ENCODE measurements at regions not wholly inside any gene's neighbourhood (a gene's known extent, or its start where the extent isn't known, plus 50 kb on each side); places are given as distances from the start of the nearest gene placed in this dataset.
A peak's percentile ranks its signal among the peaks of the same experiment; 100 is the strongest.

GRCh38 chr13:99123101-99124045 is 77.3 kb upstream of the UBAC2 start:
- WGBS (ENCODE audit: insufficient coverage), result 85% methylated on average over 11 of the region's 14 CpGs
- DNase-seq, result no peak
- no peak overlapping the region for H3K4me3 ChIP-seq (ENCODE audit: low read length)
- no peaks in the 10 kb centered on the region for H3K9me3 ChIP-seq (replicated peaks; ENCODE audit: control insufficient read depth, low read depth, low read length)
- H3K27ac ChIP-seq (ENCODE audit: low read length), result no peak overlapping the region
- H3K36me3 ChIP-seq (ENCODE audit: control insufficient read depth, insufficient read depth, low read length), result no peaks in the 10 kb centered on the region
- peaks cover 2% of the 10 kb centered on the region for H3K4me1 ChIP-seq (ENCODE audit: control insufficient read depth, insufficient read depth, low read length)
- peaks cover 11% of the 10 kb centered on the region for H3K27me3 ChIP-seq (ENCODE audit: control insufficient read depth, insufficient read depth, low read length)

GRCh38 chr13:99124046-99124400 is 76.6 kb upstream of the UBAC2 start:
- Histone ChIP-seq H3K4me3 (ENCODE audit: low read length) (no peak overlapping the region), H3K9me3 (replicated peaks; ENCODE audit: control insufficient read depth, low read depth, low read length) (no peaks in the 10 kb centered on the region), H3K36me3 (ENCODE audit: control insufficient read depth, insufficient read depth, low read length) (no peaks in the 10 kb centered on the region), H3K4me1 (ENCODE audit: control insufficient read depth, insufficient read depth, low read length) (peaks cover 2% of the 10 kb centered on the region), H3K27me3 (ENCODE audit: control insufficient read depth, insufficient read depth, low read length) (peaks cover 14% of the 10 kb centered on the region), H3K27ac (ENCODE audit: low read length) (no peak overlapping the region)
- WGBS (ENCODE audit: insufficient coverage), result no CpG with 5 or more reads among the region's 1 CpG
- no peak for DNase-seq

DNA sequence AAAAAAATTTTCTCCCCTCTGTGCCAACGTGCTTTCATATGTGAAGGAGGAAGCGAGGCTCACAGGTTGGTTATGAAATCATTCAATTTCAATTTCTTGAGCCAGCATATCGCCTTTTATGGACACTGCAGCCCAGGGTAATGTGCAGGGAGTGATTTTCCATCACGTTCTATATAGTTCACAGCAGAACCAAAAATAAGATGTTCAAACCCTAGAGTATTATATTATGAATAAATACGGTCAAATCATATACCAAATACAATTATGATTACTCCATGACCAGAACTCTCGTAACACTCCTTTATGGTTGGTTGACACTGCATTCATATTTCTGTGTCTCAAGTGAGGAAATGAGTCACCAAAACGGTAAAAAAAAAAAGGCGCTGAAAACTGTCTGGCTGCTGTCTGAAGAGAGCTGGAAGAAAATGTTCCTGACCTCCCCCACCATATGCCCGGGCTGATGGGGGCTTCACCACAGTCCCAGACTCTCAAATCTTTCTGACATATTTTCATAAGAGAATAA is 75.8 kb upstream of the UBAC2 start:
- peaks cover 14% of the 10 kb centered on the region for H3K27me3 ChIP-seq (ENCODE audit: control insufficient read depth, insufficient read depth, low read length)
- peak; percentile 85 for DNase-seq
- WGBS (ENCODE audit: insufficient coverage), result no CpG with 5 or more reads among the region's 9 CpGs

GRCh38 chr13:99125326-99125915 is 75.2 kb upstream of the UBAC2 start:
- Histone ChIP-seq H3K9me3 (replicated peaks; ENCODE audit: control insufficient read depth, low read depth, low read length) (no peaks in the 10 kb centered on the region), H3K27ac (ENCODE audit: low read length) (no peak overlapping the region), H3K36me3 (ENCODE audit: control insufficient read depth, insufficient read depth, low read length) (no peaks in the 10 kb centered on the region), H3K27me3 (ENCODE audit: control insufficient read depth, insufficient read depth, low read length) (peaks cover 14% of the 10 kb centered on the region), H3K4me1 (ENCODE audit: control insufficient read depth, insufficient read depth, low read length) (peaks cover 2% of the 10 kb centered on the region), H3K4me3 (ENCODE audit: low read length) (no peak overlapping the region)
- DNase-seq, result peak; percentile 67
- WGBS (ENCODE audit: insufficient coverage), result 64% methylated on average over 3 of the region's 9 CpGs

More for the DNA sequence above, 75.8 kb upstream of the UBAC2 start:
- Histone ChIP-seq H3K36me3 (ENCODE audit: control insufficient read depth, insufficient read depth, low read length) (no peaks in the 10 kb centered on the region), H3K4me3 (ENCODE audit: low read length) (no peak overlapping the region), H3K9me3 (replicated peaks; ENCODE audit: control insufficient read depth, low read depth, low read length) (no peaks in the 10 kb centered on the region), H3K4me1 (ENCODE audit: control insufficient read depth, insufficient read depth, low read length) (peaks cover 2% of the 10 kb centered on the region), H3K27ac (ENCODE audit: low read length) (no peak overlapping the region)

- no peak overlapping the region for H3K4me3 ChIP-seq (ENCODE audit: low read length)
- no peaks in the 10 kb centered on the region for H3K36me3 ChIP-seq (ENCODE audit: control insufficient read depth, insufficient read depth, low read length)
- WGBS (ENCODE audit: insufficient coverage), result 60% methylated on average over 1 of the region's 2 CpGs
- H3K27ac ChIP-seq (ENCODE audit: low read length), result no peak overlapping the region
- H3K9me3 ChIP-seq (replicated peaks; ENCODE audit: control insufficient read depth, low read depth, low read length), result no peaks in the 10 kb centered on the region
- peaks cover 14% of the 10 kb centered on the region for H3K27me3 ChIP-seq (ENCODE audit: control insufficient read depth, insufficient read depth, low read length)
- peaks cover 2% of the 10 kb centered on the region for H3K4me1 ChIP-seq (ENCODE audit: control insufficient read depth, insufficient read depth, low read length)
- no peak for DNase-seq
Measured at GRCh38 chr13:99126821-99127220, 73.8 kb upstream of the UBAC2 start.

DNA sequence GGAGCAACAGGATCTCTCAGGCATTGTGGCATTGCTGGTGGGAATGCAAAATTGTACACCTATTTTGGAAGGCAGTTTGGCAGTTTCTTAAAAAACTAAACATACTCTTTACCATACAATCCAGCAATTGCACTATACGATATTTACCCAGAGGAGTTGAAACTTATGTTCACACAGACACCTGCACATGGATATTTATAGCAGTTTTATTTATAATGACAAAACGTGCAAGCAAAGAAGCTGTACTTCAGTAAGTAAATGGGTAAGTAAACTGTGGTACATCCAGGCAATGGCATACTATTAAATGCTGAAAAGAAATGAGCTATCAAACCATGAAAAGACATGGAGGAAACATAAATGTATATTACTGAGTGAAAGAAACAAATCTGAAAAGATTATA is 71.6 kb upstream of the UBAC2 start:
- DNase-seq, result no peak
- no peaks in the 10 kb centered on the region for H3K9me3 ChIP-seq (replicated peaks; ENCODE audit: control insufficient read depth, low read depth, low read length)
- H3K27me3 ChIP-seq (ENCODE audit: control insufficient read depth, insufficient read depth, low read length), result peaks cover 7% of the 10 kb centered on the region
- no peaks in the 10 kb centered on the region for H3K4me1 ChIP-seq (ENCODE audit: control insufficient read depth, insufficient read depth, low read length)
- no peak overlapping the region for H3K27ac ChIP-seq (ENCODE audit: low read length)
- no CpG with 5 or more reads among the region's 2 CpGs for WGBS (ENCODE audit: insufficient coverage)
- H3K4me3 ChIP-seq (ENCODE audit: low read length), result no peak overlapping the region
- no peaks in the 10 kb centered on the region for H3K36me3 ChIP-seq (ENCODE audit: control insufficient read depth, insufficient read depth, low read length)

DNA sequence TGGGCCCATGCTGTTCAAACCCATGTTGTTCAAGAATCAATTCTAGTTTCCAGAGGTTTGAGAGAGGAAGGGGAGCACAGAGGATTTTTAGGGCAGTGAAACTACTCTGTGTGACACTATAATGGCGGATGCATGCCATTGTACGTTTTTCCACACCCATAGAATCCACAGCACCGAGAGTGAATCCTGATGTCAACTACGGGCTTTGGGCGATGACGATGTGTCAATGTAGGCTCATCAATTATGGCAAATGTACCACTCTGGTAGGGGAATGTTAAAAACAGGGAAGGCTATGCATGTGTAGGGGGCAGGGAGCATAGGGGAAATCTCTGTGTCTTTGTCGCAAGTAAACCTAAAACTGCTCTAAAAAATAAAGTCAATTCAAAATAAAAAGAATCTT is 70.7 kb upstream of the UBAC2 start:
- Histone ChIP-seq H3K9me3 (replicated peaks; ENCODE audit: control insufficient read depth, low read depth, low read length) (no peaks in the 10 kb centered on the region), H3K4me1 (ENCODE audit: control insufficient read depth, insufficient read depth, low read length) (no peaks in the 10 kb centered on the region), H3K27me3 (ENCODE audit: control insufficient read depth, insufficient read depth, low read length) (peaks cover 7% of the 10 kb centered on the region), H3K4me3 (ENCODE audit: low read length) (no peak overlapping the region), H3K27ac (ENCODE audit: low read length) (no peak overlapping the region), H3K36me3 (ENCODE audit: control insufficient read depth, insufficient read depth, low read length) (no peaks in the 10 kb centered on the region)
- no peak for DNase-seq
- 100% methylated on average over 3 of the region's 7 CpGs for WGBS (ENCODE audit: insufficient coverage)

DNA sequence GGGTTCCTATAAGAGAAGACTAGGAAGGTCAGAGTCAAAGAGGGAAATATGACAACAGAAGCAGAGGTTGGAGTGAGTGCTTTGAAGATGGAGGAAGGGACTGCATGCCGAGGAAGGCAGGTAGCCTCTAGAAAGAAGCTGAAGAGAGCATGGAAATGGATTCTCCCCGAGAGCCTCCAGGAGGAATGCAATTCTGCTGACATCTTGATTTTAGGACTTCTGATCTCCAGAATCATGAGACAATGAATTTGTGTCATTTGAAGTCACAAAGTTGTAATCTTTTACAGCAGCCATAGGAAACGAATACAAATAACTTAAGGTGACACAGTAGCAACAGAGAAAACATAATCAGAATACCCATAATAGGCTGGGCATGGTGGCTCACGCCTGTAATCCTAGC is 69.2 kb upstream of the UBAC2 start:
- Histone ChIP-seq H3K27ac (ENCODE audit: low read length) (no peak overlapping the region), H3K36me3 (ENCODE audit: control insufficient read depth, insufficient read depth, low read length) (no peaks in the 10 kb centered on the region), H3K4me3 (ENCODE audit: low read length) (no peak overlapping the region), H3K4me1 (ENCODE audit: control insufficient read depth, insufficient read depth, low read length) (no peaks in the 10 kb centered on the region), H3K9me3 (replicated peaks; ENCODE audit: control insufficient read depth, low read depth, low read length) (no peaks in the 10 kb centered on the region), H3K27me3 (ENCODE audit: control insufficient read depth, insufficient read depth, low read length) (peaks cover 7% of the 10 kb centered on the region)
- 67% methylated on average over 1 of the region's 4 CpGs for WGBS (ENCODE audit: insufficient coverage)
- no peak for DNase-seq

DNA sequence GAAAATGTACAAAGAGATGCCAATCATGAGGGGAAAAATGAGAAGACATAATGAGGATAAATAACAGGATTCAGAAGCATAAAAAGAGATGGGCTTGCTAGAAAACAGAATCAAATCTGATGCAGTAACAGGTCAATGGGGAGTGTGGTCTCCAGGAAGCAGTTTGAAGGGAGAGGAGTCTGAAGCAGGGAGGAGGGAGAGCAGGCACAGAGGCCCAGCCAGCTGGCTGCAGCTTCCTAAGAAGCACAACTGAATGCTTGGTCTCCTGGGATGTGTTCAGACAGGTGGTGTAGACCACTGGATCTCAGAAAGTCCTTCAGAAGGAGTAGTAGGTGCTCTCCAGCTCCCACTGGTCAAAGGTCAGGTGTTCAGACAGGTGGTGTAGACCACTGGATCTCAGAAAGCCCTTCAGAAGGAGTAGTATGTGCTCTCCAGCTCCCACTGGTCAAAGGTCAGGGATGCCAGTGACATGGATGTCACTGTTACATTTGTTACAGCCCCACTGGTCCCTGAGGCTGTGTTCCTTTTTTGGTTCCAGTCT is 68.3 kb upstream of the UBAC2 start:
- H3K4me3 ChIP-seq (ENCODE audit: low read length), result no peak overlapping the region
- H3K9me3 ChIP-seq (replicated peaks; ENCODE audit: control insufficient read depth, low read depth, low read length), result no peaks in the 10 kb centered on the region
- no peaks in the 10 kb centered on the region for H3K36me3 ChIP-seq (ENCODE audit: control insufficient read depth, insufficient read depth, low read length)
- peaks cover 7% of the 10 kb centered on the region for H3K27me3 ChIP-seq (ENCODE audit: control insufficient read depth, insufficient read depth, low read length)
- DNase-seq, result no peak
- H3K27ac ChIP-seq (ENCODE audit: low read length), result no peak overlapping the region
- H3K4me1 ChIP-seq (ENCODE audit: control insufficient read depth, insufficient read depth, low read length), result no peaks in the 10 kb centered on the region

- no peak for DNase-seq
- no CpG with 5 or more reads among the region's 1 CpG for whole genome bisulfite sequencing (ENCODE audit: insufficient coverage)
- Histone ChIP-seq H3K27me3 (ENCODE audit: control insufficient read depth, insufficient read depth, low read length) (peaks cover 9% of the 10 kb centered on the region), H3K9me3 (replicated peaks; ENCODE audit: control insufficient read depth, low read depth, low read length) (no peaks in the 10 kb centered on the region), H3K4me1 (ENCODE audit: control insufficient read depth, insufficient read depth, low read length) (no peaks in the 10 kb centered on the region), H3K36me3 (ENCODE audit: control insufficient read depth, insufficient read depth, low read length) (no peaks in the 10 kb centered on the region), H3K27ac (ENCODE audit: low read length) (no peak overlapping the region), H3K4me3 (ENCODE audit: low read length) (no peak overlapping the region)
Measured at GRCh38 chr13:99133230-99133629, 67.4 kb upstream of the UBAC2 start.
